GM19351 (cell line): ENCODE measurements at regions not wholly inside any gene's neighbourhood (a gene's known extent, or its start where the extent isn't known, plus 50 kb on each side); places are given as distances from the start of the nearest gene placed in this dataset.

Experiments used
- ATAC-seq: cut with Tn5 transposase; IDR thresholded peaks from one replicate; pipeline ENCODE4 v1.9.1; 2021; ENCODE audit warnings: mild to moderate bottlenecking, moderate library complexity; ENCODE audit not compliant: unreplicated experiment

DNA sequence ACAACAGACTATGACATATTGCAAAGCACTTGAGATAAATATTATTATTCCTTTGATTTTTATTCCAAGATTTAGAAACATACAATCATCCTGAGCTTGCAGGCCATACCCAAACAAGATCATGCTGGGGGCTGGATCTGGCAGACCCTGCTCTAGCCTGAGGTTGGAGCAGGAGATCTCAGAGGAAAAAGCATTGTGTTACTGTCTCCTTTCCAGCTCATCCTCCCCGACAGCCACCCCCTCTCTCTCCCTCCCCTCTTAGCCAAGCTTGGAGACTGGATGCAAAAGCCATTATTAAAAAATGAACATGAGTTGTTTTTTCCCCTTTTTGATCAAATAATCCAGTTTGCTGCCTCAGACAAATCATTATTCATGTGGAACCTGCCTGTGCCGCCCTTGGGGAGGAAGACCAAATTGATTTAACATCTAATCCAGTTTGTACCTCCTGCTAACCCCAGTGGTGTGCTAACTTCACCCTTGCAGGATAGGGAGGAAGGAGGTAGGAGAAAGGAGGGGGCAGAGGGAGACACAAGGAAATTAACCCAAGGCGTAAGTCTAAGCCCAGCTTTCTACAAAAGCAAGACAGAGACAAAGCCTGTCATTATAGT, 565.8 kb upstream of the TBX3 start:
- no peak for ATAC-seq

DNA sequence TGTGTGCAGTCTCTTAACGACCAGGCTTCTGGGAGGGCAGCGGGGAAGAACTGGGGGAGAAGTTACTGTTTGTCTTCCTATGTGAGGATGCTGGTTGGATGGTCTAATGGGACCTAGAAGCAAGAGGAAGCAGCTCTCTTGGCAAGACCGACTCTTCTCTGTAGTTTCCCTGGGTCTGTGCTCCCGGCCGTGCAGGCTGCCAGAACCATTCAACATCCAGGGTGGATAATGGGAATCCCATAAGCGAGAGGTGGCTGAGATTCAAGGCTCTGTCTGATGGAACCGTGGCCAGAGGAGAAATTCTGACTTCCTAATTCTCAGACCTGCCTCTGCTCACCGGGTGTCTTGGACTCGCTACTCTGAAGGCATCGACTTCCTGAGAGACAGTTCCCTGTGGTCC, 561.0 kb upstream of the TBX3 start:
- no peak for ATAC-seq

DNA sequence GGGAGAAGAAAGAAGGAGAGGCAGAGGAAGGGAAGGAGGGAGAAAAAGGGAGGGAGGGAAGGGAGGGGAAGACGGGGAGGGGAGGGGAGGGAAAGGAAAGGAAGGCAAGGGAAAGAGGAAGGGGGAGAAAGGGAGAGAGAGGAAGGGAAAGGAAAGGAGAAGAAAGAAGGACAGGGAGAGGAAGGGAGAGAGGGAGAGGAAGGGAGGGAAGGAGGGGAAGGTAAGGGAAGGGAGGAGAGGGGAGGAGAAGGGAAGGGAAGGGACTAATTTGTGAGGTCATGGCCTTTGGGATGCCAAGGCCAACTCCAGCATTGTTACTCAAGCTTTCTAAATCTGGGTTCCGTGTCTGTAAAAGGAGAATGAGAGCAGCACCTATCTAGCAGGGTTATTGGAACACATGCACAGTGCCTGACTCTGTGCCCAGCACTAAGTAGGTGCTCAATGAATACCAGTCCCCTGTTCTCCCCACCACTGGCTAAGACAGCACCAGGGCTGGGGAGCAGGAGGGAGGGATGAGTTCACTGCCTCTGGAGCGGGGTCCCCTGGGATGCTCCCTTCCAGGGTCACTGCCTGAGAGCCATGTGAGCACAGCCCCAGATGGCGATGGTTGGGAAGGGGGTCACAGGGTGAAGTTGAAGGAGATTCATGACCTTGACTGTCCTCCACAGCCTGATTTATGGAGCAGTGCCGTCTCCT, 560.1 kb upstream of the TBX3 start:
- no peak for ATAC-seq

DNA sequence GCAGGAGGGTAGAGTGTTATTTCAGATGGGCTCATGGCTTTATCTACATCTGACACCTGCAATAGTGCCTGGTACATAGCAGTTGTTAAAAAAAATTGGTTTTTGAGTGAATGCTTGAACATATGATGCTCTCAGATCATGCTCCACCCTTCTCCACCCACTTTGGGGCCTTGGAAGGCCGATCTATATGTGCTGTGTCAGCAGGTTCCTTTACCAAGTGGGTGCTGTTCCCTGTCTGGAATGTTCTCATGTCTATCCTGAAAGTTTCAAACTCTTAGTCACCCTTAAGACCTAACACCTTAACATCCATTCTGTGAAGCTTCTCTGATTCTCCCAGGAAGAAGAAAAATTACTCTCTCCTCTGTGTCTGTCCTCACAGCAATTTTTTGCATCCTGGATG, 556.3 kb upstream of the TBX3 start:
- no peak for ATAC-seq

DNA sequence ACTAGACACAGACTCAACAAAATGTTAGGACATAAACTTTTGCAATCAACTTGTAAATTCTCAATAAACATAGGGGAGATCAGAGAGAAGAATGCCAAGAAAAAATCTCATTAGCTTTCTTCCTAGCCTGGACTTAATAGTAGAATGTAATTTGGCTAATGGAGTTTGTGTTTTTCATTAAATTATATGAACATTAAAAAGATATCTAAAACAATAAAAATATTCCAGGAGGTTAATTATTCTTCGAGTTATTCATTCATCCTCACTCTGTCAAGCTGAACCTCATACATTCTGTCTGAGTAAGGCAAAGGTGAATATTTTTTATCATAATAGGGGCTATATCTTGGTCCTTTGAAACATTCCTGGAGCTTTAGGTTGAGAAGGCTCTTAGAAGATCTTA, 551.9 kb upstream of the TBX3 start:
- no peak for ATAC-seq

DNA sequence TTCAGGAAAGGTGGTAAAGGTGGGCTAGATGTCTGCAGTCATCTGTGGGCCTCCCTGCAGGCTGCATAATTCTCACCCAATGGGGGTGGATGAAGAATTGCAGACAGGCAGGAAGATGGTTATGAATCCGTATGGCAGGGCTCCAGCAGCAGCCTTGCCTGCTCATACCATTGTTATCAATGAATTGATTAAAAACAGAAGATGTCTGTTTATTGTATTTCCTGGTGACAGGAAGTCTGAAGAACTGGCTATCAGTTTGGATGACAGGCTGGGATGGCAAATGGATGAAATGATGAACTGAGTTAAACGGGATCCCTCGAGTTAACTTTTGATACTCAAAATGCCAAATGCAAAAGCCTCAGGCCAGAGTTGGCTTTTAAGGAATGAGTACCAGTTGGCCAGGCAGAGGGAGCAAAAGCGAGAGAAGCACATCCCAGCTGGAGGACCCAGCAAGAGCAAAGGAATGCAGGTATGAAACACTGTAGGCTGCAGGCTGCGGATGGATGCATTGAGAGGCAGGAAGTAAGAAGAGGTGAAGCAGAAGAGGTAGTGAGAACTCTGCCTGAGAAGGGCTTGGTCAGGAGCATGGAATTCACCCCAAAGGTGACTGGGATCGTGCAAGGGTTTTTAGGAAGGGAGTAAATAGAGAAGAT, 550.0 kb upstream of the TBX3 start:
- ATAC-seq, result no peak

DNA sequence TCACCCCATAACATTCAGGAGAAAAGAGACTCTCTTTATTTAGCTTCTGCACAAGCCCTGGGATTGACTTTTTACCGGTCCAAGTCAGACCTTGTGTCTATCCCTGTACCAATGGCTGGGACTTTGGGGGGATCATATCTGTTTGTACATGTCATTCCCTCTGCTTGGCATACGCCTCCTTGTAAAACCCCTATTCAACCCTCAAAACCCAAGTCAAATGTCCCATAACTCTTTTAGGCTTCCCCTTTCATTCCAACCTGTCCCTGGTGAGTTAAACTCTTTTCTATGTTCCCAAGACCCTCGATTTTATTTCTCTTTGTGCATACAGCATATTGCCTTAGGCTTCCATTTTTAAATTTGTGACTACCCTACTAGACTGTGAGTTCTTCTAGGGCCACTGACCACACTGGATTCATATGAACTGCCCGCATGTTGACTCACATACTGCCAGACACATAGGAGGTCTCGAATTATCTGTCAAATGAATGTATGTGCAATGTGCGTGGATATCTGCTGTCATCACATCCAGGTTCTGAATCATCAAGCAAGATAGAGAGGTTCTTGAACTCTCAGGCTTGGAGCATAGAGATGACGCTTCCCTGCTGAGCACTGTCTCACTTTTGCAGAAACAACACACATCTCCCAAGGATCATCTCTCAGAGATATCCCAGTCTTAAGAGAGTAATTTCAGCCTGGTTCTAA, 548.6 kb upstream of the TBX3 start:
- no peak for ATAC-seq

DNA sequence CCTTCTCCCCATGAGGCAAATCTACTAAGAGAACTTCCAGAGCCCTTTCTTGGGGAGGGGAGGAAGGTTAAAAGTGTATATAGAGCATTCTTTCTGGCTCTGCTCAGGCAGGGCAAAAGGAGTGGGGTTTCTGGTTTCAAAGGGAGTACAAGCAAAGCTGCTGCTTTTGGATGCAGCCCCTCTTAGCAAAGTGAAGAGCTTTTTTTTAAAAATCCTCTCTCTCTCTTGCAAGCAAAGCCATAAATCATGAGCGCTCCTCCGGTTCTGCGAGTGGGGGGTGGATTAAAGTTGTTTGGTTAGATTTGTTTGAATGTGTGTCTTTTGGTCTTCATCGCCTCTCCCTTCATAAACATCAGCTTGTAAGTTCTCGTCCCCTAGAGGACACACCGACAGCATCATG, 546.6 kb upstream of the TBX3 start:
- no peak for ATAC-seq

DNA sequence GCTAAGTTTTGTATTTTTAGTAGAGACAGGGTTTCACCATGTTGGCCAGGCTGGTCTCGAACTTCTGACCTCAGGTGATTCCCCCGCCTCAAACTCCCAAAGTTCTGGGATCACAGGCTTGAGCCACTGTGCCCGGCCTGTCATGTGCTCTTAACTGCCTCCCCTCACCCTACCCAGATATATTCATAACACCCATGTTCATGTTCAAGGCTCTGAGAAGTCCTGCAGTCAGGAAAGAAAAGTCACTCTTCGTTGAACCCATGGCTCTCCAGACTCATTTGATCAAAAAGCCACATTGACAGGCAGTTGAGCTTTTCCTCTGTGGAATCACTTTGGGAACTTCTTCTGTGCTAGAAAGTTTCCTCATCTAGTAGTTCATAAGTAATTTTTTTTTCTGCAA, 545.5 kb upstream of the TBX3 start:
- ATAC-seq, result no peak

DNA sequence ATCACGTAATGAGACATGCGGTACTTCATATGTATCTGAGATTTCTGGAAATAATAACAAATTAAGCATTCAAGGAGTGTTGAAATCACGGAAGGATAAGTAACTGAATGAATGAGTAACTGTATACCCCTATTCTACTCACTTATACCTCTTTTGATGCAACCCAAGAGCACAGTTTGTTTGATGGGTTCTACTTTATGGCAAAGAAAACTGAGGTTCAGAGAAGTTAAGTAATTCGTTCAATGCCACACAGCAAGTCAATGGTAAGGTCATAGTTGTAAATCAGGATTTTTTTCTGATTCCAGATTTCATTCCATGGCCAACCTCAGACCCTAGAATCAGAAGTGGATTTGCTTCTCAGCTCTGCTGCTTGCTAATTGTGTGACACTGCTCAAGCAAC, 544.5 kb upstream of the TBX3 start:
- ATAC-seq, result no peak

DNA sequence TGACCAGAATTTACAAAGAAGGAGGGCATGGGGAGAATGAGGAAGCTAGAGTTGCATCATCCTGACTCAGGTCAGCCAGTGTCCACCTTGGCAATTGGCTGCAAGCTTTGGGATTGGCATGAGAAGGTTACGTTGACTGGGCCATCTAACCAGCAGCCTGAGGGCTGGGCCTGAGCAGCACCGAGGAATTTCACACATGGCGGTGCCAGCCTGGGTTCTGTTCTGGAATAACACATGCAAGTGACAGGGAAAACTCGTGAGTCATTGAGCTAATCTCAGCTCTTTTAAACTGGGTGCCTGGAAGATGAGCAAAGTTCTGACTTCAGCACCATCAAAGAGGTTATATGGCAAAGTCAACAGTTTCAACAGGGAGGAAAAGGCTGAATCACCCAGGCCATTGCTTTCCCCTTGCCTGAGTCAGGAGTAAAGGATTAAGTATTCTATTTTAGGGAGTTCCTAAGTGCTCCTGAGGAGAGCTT, 543.2 kb upstream of the TBX3 start:
- ATAC-seq, result no peak

DNA sequence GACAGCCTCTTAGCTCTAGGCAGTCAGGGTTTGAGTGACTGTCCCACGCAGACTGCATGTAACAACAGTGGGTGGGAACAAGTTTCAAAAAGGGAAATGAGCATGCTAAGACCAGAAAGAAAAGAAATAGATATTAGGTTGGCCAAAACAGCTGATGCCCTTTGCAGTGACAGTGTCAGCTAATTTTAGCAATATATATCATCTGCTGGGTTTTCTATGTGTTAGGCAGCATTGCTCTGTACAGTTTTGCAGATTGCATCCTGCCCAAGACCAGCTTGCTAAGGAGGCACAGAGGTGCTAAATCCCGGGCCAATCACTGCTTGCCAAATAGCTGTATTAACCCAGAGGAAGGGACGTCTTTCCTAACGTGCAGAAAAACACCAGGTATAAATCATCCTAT, 541.9 kb upstream of the TBX3 start:
- ATAC-seq, result no peak

DNA sequence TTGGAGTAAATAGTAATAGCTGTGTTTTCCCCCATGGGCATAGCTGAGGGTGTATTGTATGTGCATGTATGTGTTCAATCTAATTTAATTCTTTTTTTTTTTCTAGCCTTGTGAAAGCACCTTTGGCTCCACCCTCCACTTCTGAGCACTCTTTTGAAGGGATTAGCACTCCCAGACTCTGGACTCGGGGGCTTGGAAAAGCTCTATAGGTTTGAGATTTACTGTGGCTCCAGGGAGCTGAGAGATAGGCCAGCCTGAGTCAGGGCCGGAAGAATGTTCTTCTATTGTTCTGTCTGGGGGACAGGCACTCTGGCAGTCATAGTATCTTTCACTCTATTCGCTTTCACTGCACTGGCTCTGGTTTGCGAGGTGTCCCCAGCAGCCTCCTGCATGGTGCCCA, 540.0 kb upstream of the TBX3 start:
- no peak for ATAC-seq

DNA sequence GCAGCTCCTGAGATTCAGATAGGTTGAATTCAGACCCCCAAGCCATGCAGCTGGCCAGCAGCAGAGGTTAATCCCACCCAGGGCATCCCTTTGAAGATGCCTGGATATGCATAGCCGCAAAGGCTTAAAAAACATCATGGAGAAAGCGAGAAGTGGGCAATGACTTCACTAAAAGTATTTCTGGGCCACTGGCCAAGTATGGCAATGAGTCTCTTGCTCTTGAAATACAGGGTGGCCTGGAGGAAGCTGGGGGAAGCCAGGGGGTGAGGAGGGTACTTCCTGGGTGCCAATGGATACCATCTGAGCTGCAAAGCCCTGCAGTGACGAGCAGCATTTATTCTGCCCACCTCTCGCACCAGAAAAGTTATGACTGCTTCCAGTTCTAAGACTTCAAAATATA, 539.3 kb upstream of the TBX3 start:
- no peak for ATAC-seq

DNA sequence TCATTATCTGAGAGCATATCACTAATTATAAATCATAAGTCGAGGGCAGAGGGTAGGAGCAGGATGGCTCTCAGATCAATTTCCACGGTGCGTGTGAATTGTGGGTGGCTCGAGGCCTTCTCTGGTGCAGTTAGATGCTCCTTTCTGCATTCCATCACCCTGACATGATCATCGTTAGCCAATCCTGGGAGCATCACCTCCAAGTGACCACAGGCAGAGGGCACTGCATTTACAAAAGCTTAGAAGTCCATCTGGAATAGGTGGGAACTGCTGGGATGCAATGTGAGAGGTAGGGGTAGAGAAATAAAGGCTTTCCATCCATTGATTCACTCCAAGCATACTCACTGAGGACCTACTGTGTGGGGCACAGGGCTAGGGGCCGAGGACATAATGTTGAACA, 538.2 kb upstream of the TBX3 start:
- no peak for ATAC-seq

DNA sequence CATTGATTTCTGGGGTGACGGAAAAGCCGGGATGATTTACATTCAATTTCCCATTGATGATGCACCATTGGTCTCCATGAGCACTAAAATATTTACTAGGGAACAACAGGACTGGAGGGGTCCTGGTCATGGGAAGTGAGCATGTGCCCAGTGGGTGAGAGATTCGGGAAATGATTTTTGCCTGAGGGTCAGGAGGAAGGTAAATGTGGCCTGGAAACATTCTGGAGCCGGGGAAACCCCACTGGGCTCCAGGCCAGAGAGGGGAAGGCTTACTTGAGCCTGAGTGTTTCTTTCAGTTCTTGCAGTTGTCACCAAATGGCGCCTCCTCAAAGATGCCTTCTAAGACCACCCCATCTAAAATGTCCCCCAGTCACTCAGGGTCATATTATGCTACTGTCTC, 532.3 kb upstream of the TBX3 start:
- no peak for ATAC-seq

DNA sequence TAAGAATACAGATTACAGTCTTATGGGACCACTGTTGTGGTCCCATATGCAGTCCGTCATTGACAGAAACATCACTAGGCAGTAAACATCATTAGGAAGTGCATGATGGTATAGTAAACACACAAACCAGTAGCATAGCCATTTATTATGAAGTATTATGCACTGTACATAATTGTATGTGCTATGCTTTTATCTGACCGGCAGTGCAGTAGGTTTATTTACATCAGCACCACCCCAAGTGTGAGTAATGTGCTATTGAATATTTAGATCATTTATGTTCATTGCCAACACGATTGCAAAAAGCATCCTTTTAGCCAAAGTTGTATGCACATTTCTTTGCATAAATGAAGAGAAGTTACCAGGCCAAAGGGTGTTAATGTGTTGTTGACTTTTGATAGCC, 531.6 kb upstream of the TBX3 start:
- no peak for ATAC-seq

DNA sequence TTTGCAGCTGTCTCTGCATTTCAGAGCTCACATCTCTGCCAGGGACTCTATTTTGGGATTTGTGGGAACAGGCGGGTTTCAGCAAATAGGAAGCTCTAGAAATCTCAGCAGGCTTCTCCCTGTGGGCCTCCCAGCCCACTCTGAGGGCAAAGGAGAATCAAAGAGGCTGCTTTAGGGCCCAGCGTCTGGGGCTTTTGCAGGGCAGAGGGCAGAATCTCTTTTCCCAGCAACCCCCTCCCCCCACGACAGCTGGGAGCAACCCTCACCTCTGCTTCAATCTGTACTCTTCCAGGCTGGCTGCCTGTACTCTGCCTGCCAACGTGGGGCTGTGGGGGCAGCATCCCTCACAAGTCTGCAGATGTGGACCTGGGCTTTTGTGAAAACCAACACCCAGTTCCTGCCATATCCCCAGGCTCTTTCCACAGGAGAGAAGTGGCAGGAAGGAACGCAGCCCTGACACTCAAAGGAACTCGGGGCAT, 529.6 kb upstream of the TBX3 start:
- no peak for ATAC-seq

DNA sequence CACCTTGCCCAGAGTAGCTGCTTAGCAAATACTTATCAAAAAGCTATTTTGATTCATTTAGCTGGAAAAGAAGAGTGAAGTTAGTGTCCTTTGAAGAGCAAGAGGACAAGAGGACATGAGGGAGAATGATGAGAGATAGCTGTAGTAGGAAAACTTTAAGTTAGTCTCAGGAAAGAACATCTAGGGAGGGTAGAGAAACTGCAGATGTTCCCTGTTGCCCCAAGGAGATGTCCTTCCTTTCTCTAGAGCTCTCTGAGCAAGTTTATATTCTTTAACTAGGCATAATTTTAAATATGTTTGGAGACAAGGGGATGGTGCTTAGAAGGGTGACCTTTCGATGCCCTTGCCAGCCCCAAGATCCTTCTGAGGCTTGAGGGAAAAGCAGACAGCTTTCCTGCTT, 529.1 kb upstream of the TBX3 start:
- no peak for ATAC-seq

DNA sequence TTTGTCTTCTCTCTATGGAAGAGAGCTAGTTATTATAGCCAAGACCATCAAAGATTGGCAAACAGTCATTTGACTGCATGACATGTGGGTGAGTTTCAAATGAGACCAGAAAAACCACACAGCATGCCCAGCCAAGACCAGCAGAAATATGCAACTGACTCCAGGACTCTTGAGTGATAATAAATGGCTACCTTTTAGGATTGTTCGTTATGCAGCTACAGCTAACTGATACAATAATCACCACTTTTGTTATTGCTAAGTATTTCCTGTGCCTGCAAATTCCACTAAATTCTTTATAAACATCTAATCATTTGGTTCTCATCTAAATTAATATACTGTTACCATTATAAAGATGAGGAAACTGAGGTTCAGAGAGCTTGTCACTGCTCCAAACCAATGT, 528.4 kb upstream of the TBX3 start:
- no peak for ATAC-seq

DNA sequence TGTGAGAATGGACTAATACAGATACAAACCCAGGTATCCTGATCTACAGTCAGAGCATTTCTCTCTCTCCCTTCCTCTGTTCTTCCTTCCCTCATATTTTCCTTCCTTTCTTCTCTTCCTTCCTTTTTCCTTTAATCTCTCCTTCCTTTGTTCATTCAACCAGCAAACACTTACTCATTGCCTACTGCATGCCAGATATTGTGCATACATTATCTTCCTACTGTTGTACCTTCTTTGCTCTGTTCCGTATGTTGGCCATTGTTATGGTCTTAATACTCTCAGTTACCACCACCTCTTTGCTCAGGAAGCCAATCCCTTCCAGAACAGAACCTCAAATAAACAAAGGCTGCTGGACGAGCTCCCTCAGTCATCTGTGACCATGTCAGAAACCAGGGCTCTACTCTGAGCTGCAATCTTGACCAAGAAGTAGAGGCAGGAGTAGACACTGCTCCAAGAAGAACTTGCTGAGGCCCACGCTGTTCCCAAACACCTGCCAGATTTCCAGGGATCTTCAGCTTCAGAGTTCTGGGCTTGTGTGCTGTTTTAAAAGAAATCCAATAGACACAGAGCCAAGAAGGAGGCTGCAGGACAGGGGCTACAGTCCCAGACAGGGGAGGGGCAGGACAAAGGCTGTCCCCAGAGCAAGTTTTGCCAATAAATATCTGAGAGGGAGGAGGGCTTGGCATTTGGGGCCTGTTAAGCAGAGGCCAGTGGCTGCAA, 526.7 kb upstream of the TBX3 start:
- no peak for ATAC-seq
